Retinal pigment epithelial cell (primary cell): ENCODE measurements at regions not wholly inside any gene's neighbourhood (a gene's known extent, or its start where the extent isn't known, plus 50 kb on each side); places are given as distances from the start of the nearest gene placed in this dataset.

Source experiments
- DNase-seq: peaks from one replicate; pipeline ENCODE4 v3.0.0-alpha.2; 2010; ENCODE audit warnings: low read depth
- H3K4me3 ChIP-seq: 2 replicates; pipeline ENCODE4 v1.5.1; 2011; ENCODE audit warnings: mild to moderate bottlenecking, low read length, control low read depth, moderate library complexity
- CTCF ChIP-seq: conservative IDR thresholded peaks from 2 replicates; pipeline ENCODE4 v1.5.1; 2011; ENCODE audit warnings: low read depth, low read length, control low read depth, inconsistent platforms

- no peak for TF ChIP-seq CTCF
- DNase-seq, result no peak
- H3K4me3 ChIP-seq, result no peak overlapping the region
These were observed 180.3 kb downstream of the ABHD5 start for GRCh38 chr3:43870844-43871626.

- no peak overlapping the region for H3K4me3 ChIP-seq
- no peak for DNase-seq
- no peak for TF ChIP-seq CTCF
These were observed 181.0 kb downstream of the ABHD5 start for GRCh38 chr3:43871627-43872245.

GRCh38 chr3:43872301-43872700 is 181.6 kb downstream of the ABHD5 start:
- no peak overlapping the region for H3K4me3 ChIP-seq
- no peak for DNase-seq
- no peak for TF ChIP-seq CTCF

- no peak overlapping the region for H3K4me3 ChIP-seq
- DNase-seq, result no peak
- no peak for TF ChIP-seq CTCF
These were observed 182.2 kb downstream of the ABHD5 start for GRCh38 chr3:43872901-43873300.

- TF ChIP-seq CTCF, result no peak
- DNase-seq, result no peak
- no peak overlapping the region for H3K4me3 ChIP-seq
These were observed 183.0 kb downstream of the ABHD5 start for GRCh38 chr3:43873723-43874122.

- TF ChIP-seq CTCF, result no peak
- no peak overlapping the region for H3K4me3 ChIP-seq
- DNase-seq, result no peak
These were observed 183.6 kb downstream of the ABHD5 start for GRCh38 chr3:43874290-43874689.

GRCh38 chr3:43874731-43875130 is 184.0 kb downstream of the ABHD5 start:
- no peak for TF ChIP-seq CTCF
- DNase-seq, result no peak
- no peak overlapping the region for H3K4me3 ChIP-seq
